GM18951 (cell line): ENCODE measurements at regions not wholly inside any gene's neighbourhood (a gene's known extent, or its start where the extent isn't known, plus 50 kb on each side); places are given as distances from the start of the nearest gene placed in this dataset.

Experiments
- POLR2A ChIP-seq: IDR thresholded peaks from 4 replicates; pipeline ENCODE4 v1.6.1; 2011; ENCODE audit warnings: mild to moderate bottlenecking; ENCODE audit not compliant: insufficient read length, insufficient read depth; ENCODE audit errors: extremely low read depth
- in situ Hi-C: fragments of 300-500 bp; cut with MboI; formaldehyde crosslinking; loops from one replicate; pipeline ENCODE4 v1.12.0; 2022; ENCODE audit warnings: low sequenced_read_pairs, mixed read lengths, inconsistent platforms; ENCODE audit not compliant: unreplicated experiment

GRCh38 chrX:10102046-10102704 lies 54.6 kb upstream of the CLCN4 start:
- in situ Hi-C loops, result loop anchor here (25.0 kb wide), 1 partner anchor 215 kb away; no protein-coding TSS in a partner anchor
- TF ChIP-seq POLR2A, result no peak

GRCh38 chrX:10103023-10103422 lies 53.8 kb upstream of the CLCN4 start:
- no peak for TF ChIP-seq POLR2A
- in situ Hi-C loops, result loop anchor here (25.0 kb wide), 1 partner anchor 216 kb away; no protein-coding TSS in a partner anchor

GRCh38 chrX:10104958-10105658 lies 51.7 kb upstream of the CLCN4 start:
- in situ Hi-C loops, result loop anchor here (25.0 kb wide), 1 partner anchor 218 kb away; no protein-coding TSS in a partner anchor
- TF ChIP-seq POLR2A, result no peak

- in situ Hi-C loops, result loop anchor here (25.0 kb wide), 1 partner anchor 220 kb away; no protein-coding TSS in a partner anchor
Observed at GRCh38 chrX:10106806-10107205, 50.0 kb upstream of the CLCN4 start.

More at GRCh38 chrX:10106806-10107205, 50.0 kb upstream of the CLCN4 start:
- no peak for TF ChIP-seq POLR2A
